Left lung (tissue), 4 donors: ENCODE measurements at regions not wholly inside any gene's neighbourhood (a gene's known extent, or its start where the extent isn't known, plus 50 kb on each side); places are given as distances from the start of the nearest gene placed in this dataset.

Source experiments
- ATAC-seq: fragments of 200-7000 bp; cut with Tn5 transposase; one replicate; pipeline ENCODE4 v1.9.1; 2020; ENCODE audit warnings: moderate library complexity
- DNase-seq, 4 donors: peaks; one replicate each; pipeline ENCODE4 v3.0.0-alpha.2; 2013 to 2020
- H3K27ac ChIP-seq, 2 donors: fragments of 200-600 bp; sonication (generic) in 1 of 2; one replicate each; pipeline versions ENCODE4 v1.5.0 to v1.8.0; 2020 to 2021
- H3K27me3 ChIP-seq, 2 donors: fragments of 200-600 bp; sonication (generic) in 1 of 2; one replicate each; pipeline versions ENCODE4 v1.5.0 to v1.8.0; 2020 to 2021
- H3K36me3 ChIP-seq, 2 donors: fragments of 200-600 bp; sonication (generic) in 1 of 2; one replicate each; pipeline versions ENCODE4 v1.5.0 to v1.8.0; 2020 to 2021
- H3K4me1 ChIP-seq, 2 donors: fragments of 200-600 bp; one replicate each; pipeline ENCODE4 v1.8.0; 2021
- H3K4me3 ChIP-seq, 2 donors: fragments of 200-600 bp; sonication (generic) in 1 of 2; one replicate each; pipeline versions ENCODE4 v1.5.0 to v1.8.0; 2020 to 2021; ENCODE audit warnings: mild to moderate bottlenecking in 1 of 2
- H3K9me3 ChIP-seq, 2 donors: fragments of 200-600 bp; sonication (generic) in 1 of 2; one replicate each; pipeline versions ENCODE4 v1.5.0 to v1.8.0; 2020 to 2021
- CTCF ChIP-seq, 2 donors: fragments of 200-600 bp; sonication (generic) in 1 of 2; IDR thresholded peaks; one replicate each; pipeline versions ENCODE4 v1.5.0 to v1.8.0; 2021; ENCODE audit warnings: antibody characterized with exemption in 2 of 2
- intact Hi-C, 2 donors: fragments of 100-400 bp; cut with DNase I; formaldehyde crosslinking; loops; one replicate each; pipeline versions ENCODE4 v1.11.2 to v1.14.2; 2022
- donor health status: DM: no; HTN: yes; CAD: no.
- donor health status: DM: no; HTN: no; CAD: no.

GRCh38 chr15:75100679-75101078, 77.3 kb downstream of the PPCDC start:
- Histone ChIP-seq H3K27me3 (no peaks in the 10 kb centered on the region), H3K4me1 (peaks cover 0 to 30% of the 10 kb centered on the region in 2 donors), H3K36me3 (no peaks in the 10 kb centered on the region), H3K9me3 (no peaks in the 10 kb centered on the region), H3K4me3 (no peak overlapping the region), H3K27ac (no peak overlapping the region)
- ATAC-seq (no peak), DNase-seq (no peak)
- intact Hi-C loops: no loop called here
- TF ChIP-seq CTCF (IDR thresholded peaks at IDR 0.05): no peak

GRCh38 chr15:75104804-75105557, 81.6 kb downstream of the PPCDC start:
- peak in 1 of 2 donors; percentile 26 for TF ChIP-seq CTCF (IDR thresholded peaks at IDR 0.05)
- H3K9me3 ChIP-seq: no peaks in the 10 kb centered on the region
- H3K27ac ChIP-seq: peak overlapping the region; percentile 33 to 84
- intact Hi-C loops: no loop called here
- ATAC-seq (peak; percentile 74), DNase-seq (peak in 3 of 4 donors; percentile 18 to 59 (median 54))
- H3K4me1 ChIP-seq: peaks cover 0 to 61% of the 10 kb centered on the region in 2 donors
- H3K4me3 ChIP-seq: no peak overlapping the region
- no peaks in the 10 kb centered on the region for H3K27me3 ChIP-seq
- no peaks in the 10 kb centered on the region for H3K36me3 ChIP-seq

- Histone ChIP-seq H3K27ac (peak overlapping the region in 1 of 2 donors; percentile 88), H3K9me3 (no peaks in the 10 kb centered on the region), H3K4me3 (no peak overlapping the region), H3K27me3 (no peaks in the 10 kb centered on the region), H3K4me1 (peaks cover 0 to 87% of the 10 kb centered on the region in 2 donors), H3K36me3 (no peaks in the 10 kb centered on the region)
- no peak for TF ChIP-seq CTCF (IDR thresholded peaks at IDR 0.05)
- DNase-seq: no peak
- ATAC-seq: no peak
- intact Hi-C loops: no loop called here
These were observed 84.1 kb downstream of the PPCDC start for GRCh38 chr15:75107516-75107907.

- Histone ChIP-seq H3K27ac (peak overlapping the region in 1 of 2 donors; percentile 88), H3K9me3 (peaks cover 0 to 1% of the 10 kb centered on the region in 2 donors), H3K4me3 (no peak overlapping the region), H3K36me3 (no peaks in the 10 kb centered on the region), H3K27me3 (no peaks in the 10 kb centered on the region), H3K4me1 (peaks cover 0 to 93% of the 10 kb centered on the region in 2 donors)
- ATAC-seq: peak; percentile 38
- intact Hi-C loops: no loop called here
- no peak for TF ChIP-seq CTCF (IDR thresholded peaks at IDR 0.05)
- DNase-seq: peak in 2 of 4 donors; percentile 73 to 89
These were observed 84.8 kb downstream of the PPCDC start for GRCh38 chr15:75107908-75108838.
